Chondrocyte (in vitro differentiated cells): ENCODE measurements at regions not wholly inside any gene's neighbourhood (a gene's known extent, or its start where the extent isn't known, plus 50 kb on each side); places are given as distances from the start of the nearest gene placed in this dataset.

ENCODE experiments used
- DNase-seq: peaks from one replicate; pipeline ENCODE4 v3.0.0; 2021; ENCODE audit warnings: mixed read lengths, low spot score
- H3K27ac Mint-ChIP-seq: one replicate; pipeline ENCODE4 v1.8.0; 2021; ENCODE audit warnings: mild to moderate bottlenecking, moderate library complexity, mixed read lengths; ENCODE audit not compliant: unreplicated experiment
- H3K27me3 Mint-ChIP-seq: 2 replicates; pipeline ENCODE4 v1.8.0; 2021; ENCODE audit warnings: low read depth, mixed read lengths
- H3K36me3 Mint-ChIP-seq: 2 replicates; pipeline ENCODE4 v1.8.0; 2021; ENCODE audit warnings: low read depth, mixed read lengths
- H3K4me1 Mint-ChIP-seq: 2 replicates; pipeline ENCODE4 v1.8.0; 2021; ENCODE audit warnings: low read depth, mild to moderate bottlenecking, mixed read lengths
- H3K4me3 Mint-ChIP-seq: one replicate; pipeline ENCODE4 v1.8.0; 2021; ENCODE audit warnings: mild to moderate bottlenecking, moderate library complexity, mixed read lengths; ENCODE audit not compliant: unreplicated experiment
- H3K9me3 Mint-ChIP-seq: 2 replicates; pipeline ENCODE4 v1.8.0; 2021; ENCODE audit warnings: low read depth, mixed read lengths
- CTCF ChIP-seq: fragments of 200-600 bp; sonication (generic); IDR thresholded peaks from 2 replicates; pipeline ENCODE4 v1.5.0; 2021; ENCODE audit warnings: antibody characterized with exemption, mild to moderate bottlenecking, moderate library complexity

- Mint-ChIP-seq H3K27me3 (no peaks in the 10 kb centered on the region), H3K27ac (no peak overlapping the region), H3K36me3 (peaks cover 2% of the 10 kb centered on the region), H3K9me3 (peaks cover 3% of the 10 kb centered on the region), H3K4me1 (no peaks in the 10 kb centered on the region), H3K4me3 (no peak overlapping the region)
- TF ChIP-seq CTCF, result no peak
- no peak for DNase-seq
Observed at GRCh38 chr13:40420160-40420740, 246.2 kb downstream of the FOXO1 start.

GRCh38 chr13:40422588-40423235, 243.7 kb downstream of the FOXO1 start:
- H3K4me1 Mint-ChIP-seq, result no peaks in the 10 kb centered on the region
- no peaks in the 10 kb centered on the region for H3K9me3 Mint-ChIP-seq
- H3K27ac Mint-ChIP-seq, result no peak overlapping the region
- no peak for DNase-seq
- H3K36me3 Mint-ChIP-seq, result no peaks in the 10 kb centered on the region
- H3K27me3 Mint-ChIP-seq, result no peaks in the 10 kb centered on the region
- TF ChIP-seq CTCF, result no peak
- no peak overlapping the region for H3K4me3 Mint-ChIP-seq

GRCh38 chr13:40428354-40428753, 238.1 kb downstream of the FOXO1 start:
- H3K4me1 Mint-ChIP-seq, result peaks cover 11% of the 10 kb centered on the region
- no peaks in the 10 kb centered on the region for H3K9me3 Mint-ChIP-seq
- H3K4me3 Mint-ChIP-seq, result no peak overlapping the region
- H3K36me3 Mint-ChIP-seq, result no peaks in the 10 kb centered on the region
- no peaks in the 10 kb centered on the region for H3K27me3 Mint-ChIP-seq
- no peak for TF ChIP-seq CTCF
- DNase-seq, result no peak
- no peak overlapping the region for H3K27ac Mint-ChIP-seq

- no peak for TF ChIP-seq CTCF
- no peaks in the 10 kb centered on the region for H3K36me3 Mint-ChIP-seq
- no peak overlapping the region for H3K27ac Mint-ChIP-seq
- DNase-seq, result no peak
- no peak overlapping the region for H3K4me3 Mint-ChIP-seq
- H3K4me1 Mint-ChIP-seq, result peaks cover 11% of the 10 kb centered on the region
- no peaks in the 10 kb centered on the region for H3K27me3 Mint-ChIP-seq
- H3K9me3 Mint-ChIP-seq, result no peaks in the 10 kb centered on the region
Observed at GRCh38 chr13:40429706-40430545, 236.5 kb downstream of the FOXO1 start.
